SHP77 (cell line): ENCODE measurements at regions not wholly inside any gene's neighbourhood (a gene's known extent, or its start where the extent isn't known, plus 50 kb on each side); places are given as distances from the start of the nearest gene placed in this dataset.

Experiments
- DNase-seq, 2 experiments: peaks; one replicate each; lab custom pipeline; 2025; lab: John Stamatoyannopoulos, UW

DNA sequence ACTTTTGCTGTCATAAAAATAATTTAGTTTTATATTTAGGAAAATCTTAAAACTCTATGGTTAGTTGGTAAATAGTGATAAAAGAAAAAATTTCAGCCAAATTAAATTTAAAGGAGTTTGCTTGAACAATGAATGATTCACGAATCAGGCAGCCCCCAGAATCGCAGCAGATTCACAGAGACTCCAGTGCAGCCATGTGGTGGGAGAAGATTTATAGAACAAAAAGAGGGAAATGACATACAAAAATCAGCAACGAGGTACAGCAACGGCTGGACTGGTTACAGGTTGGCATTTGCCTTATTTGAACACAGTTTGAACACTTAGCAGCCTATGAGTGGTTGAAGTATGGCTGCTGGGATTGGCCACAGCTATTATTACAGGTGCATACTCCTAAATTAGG, 96.4 kb upstream of the MYCBP2 start:
- no peak for DNase-seq

DNA sequence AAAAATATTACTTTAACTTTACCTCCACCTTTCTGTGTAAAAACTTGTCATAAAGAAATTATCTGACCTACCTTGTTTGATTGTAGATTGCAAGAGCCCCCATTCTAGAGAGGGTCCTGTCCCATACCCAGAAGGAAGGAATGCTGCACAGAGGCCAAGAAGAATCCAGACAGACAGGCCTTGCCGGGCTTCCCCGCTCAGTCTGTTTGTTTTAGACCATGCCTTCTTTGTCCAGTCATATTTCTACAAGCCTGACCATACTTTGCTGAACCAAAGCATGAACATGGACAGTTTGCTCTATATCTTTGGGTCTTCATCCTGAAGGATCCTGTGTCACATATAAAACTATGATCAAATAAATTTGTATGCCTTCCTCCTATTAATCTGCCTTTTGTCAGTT, 95.8 kb upstream of the MYCBP2 start:
- no peak for DNase-seq

DNA sequence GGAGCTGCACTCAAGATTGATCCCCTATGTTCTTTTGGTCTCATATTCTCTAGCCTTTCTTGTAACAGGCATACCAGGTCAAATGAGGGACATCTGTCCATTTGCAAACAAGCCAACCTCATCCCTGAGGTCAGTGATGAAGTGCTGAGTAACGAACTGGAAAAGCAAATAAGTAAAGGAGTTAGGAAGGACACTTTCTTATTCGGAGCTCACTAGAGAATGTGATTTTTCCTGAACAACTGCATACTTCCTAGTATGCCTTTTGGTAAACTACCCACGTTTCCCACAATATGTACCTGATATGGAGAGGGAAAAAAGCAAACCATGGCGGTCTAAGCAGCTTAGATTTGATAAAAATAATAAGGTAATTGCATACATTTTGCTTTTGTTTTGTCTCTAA, 91.0 kb upstream of the MYCBP2 start:
- no peak for DNase-seq

DNA sequence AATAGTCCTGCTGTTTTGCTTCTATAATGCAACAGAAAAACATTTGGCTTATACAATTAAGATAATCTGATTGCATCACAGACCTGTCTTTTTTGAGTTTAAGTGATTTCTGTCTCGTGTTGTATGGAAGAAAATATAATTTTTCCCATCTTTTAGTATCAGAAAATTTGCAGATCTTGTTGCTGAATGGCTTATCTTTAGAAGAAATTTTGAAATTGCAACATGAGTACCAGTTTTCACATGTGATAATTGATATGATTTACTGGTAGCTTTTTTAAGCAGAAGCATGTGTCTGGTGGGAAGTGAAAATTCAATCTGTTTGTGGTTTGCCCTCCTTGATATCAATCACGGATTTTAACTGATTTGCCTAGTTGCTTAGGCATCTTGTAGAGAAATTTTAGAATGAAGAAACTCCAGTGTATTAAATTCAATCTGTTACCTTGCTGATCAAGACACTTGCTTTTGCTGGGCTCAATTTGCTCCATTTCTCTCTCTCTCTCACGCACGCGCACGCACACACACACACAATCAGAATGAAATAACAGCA, 89.8 kb upstream of the MYCBP2 start:
- no peak for DNase-seq

DNA sequence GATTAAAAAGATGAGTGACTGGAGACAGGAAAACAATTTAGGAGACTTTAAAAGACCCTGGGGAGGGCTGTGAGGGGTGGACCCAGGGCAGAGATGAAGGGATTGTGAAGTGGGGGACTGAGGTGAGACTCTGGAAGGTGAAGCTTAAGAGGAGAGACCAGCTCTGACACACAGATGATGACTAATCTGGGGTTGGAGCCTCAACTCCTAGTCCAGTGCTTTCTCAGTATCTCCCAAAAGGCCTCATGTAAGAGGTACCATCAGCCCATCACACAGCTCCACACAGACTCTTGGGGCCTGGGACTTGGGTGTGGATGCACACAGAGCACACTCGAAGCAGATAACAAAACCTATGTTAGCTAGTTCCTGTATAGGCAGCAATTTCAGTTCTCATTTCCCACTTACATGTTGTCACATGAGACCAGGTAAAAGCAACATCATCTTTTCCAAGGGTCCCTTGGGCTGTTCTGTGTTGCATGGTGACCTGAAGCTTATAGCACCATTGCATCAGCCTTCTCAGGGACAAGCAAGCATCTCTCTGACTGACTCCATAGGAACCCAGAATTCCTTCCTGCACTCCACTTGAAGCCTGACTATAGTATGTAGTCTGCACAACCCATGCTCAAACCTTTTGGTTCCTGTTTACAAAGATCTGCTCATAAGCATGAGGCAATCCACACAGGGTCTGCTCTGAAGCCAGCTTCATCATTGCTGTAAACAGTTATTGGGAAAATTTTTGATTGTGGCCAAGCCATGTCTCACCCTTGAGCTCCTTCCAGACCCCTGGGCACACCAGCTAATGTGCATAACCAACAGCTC, 88.6 kb upstream of the MYCBP2 start:
- DNase-seq: no peak

DNA sequence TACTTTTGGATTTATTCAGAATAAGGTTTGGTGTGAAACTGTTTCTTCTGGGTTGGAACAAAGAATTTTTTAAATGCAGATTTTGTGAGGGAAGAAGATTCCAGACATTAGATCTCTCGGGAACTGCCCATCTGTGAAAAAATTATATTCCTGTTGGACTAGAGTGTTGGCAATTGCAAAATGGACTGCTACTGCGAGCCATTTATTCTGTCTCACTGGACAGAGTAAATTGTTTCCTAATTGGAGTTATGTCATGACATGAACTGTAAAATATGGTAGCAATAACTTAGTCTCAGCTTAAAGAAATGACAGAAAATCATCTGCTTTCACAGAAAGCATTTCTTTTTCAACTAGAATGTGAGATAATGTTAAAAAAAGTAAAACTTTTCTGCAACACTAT, 86.0 kb upstream of the MYCBP2 start:
- no peak for DNase-seq

DNA sequence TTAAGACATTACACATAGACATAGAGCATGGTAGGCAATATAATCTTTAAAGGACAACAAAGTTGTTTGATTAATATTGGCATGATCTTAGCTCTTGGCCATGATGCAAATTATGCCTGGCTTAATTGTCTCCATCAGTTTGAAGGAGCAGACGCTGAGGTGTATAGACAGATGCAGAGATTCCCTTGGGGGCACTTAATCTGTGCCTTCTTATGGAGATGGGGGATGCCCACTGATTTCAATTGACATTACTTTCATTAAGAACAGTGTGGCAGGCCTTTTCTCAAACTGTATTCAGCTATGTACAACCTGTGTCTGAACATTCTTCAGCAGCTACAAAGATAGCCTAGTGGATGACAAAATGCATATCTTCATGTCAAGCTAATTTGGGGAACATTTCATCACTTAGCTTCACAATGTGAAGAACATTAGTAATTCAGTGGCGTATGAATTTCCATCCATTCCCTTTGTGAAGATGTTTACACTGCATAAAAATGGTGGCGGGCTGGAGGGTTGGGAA, 85.3 kb upstream of the MYCBP2 start:
- DNase-seq: no peak

DNA sequence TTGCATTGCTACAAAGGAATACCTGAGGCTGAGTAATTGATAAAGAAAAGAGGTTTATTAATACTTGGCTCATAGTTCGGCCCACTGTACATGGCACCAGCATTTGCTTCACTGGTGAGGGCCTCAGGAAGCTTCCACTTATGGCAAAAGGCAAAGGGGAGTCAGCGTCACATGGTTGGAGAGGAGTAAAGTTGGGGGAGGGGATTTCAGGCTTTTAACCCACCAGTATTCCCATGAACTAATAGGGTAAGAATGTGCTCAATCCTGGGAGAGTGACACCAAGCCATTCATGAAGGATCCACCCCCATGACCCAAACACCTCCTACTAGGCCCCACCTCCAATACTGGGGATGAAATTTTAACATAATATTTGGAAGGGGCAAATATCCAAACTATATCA, 82.5 kb upstream of the MYCBP2 start:
- DNase-seq: no peak

DNA sequence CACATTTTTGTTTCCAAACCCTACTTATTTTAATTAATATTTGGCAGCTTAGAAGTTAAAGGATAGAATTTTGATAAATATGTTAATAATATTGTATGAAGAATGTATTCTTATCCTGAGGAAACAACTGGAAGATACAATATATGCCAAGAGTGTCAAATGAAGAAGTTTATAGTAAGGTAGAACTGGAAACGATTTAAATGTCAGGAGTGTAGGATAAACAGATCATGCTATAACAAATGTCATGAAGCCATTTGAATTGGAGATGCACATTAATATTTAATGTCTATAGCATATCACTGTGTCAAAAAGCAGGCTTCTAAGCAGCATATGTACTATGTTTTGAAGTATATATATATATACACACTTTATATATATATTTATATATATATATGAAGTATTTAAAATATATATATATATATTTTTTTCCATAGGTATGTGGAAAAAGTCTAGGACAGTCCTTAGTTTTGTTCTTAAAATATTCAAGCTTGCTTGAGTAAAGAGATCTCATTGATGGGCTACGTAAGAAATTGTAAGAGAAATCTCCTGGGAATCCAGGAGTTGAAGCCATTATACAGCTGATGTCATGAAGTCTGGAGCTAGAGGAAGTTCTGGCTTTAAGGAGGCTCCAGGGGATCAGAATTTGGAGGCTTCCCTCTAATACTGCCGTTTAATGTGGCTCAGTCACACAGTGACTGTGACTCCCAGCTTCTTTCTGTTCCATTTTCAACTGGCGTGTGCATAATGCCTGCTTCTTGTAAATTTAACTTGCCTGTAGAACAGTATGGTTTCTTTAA, 79.9 kb upstream of the MYCBP2 start:
- DNase-seq: no peak

DNA sequence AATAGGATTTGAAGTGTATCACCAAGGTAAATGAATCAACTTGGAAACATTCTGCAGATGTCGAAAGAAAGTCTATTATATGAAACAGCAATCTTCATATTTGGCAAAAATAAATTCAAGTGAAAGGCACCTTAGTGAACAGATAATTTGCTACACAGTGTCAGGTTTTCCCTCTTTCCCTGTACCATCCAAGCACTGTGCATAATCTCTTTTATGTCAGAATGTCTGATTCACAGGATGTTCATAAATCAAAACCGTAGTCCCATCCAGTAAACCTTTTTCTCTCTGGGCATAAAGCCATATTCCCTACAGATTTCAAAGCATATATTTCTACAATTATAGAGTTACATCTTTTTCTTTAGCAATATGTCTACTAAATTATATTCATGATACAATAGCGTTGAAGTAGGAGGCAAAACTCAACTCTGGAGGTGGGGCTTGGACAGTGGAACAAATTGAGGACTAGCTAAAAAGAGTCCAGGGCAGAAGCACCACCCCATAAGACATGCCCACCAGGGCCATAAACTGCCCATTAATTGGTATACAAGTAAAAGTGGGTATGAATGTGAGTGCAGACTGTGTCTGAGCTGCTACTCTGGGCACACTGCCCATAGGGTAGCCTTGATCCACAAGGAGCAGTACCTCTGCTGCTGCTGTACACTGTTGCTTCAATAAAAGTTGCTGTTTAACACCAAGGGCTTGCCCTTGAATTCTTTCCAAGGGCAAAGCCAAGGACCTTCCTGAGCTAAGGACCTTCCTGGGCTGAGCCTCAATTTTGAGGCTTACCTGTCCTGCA, 72.1 kb upstream of the MYCBP2 start:
- DNase-seq: no peak

DNA sequence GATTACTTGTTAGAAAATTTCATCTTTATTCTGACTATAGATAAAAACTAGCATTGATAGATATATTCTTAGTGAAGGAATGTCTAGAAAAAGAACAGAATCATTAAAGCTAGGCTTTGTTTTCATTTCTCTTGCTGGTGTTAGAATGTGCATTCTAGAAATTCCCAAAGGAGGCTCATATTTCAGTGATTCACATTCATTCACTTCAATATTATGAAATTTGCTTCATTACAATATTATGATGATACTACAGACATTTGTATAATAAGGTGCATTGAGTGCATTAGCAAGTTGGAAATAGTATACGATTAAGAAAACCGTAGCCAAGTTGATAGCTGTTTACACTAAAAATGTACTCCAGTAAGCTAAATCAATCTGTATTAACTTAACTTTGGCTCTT, 70.7 kb upstream of the MYCBP2 start:
- DNase-seq: no peak

DNA sequence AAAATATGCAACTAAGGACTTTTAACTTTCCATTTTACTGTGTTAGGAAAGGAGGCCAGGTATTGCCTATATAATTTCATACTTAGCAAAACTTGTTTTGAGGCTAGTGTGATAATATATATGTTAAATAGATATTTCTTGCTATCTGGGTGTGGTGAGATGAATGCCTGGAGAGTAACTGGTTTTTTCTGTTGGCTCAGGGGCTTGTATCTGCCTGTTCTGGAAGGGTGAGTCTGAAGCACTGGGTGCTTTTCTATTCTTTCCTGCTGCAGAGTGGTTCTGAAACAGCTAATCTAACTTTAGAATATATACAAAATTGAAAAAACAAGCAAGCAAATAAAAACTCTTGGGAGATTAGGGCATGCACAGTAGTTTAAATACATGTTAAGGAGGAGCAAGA, 64.6 kb upstream of the MYCBP2 start:
- no peak for DNase-seq

DNA sequence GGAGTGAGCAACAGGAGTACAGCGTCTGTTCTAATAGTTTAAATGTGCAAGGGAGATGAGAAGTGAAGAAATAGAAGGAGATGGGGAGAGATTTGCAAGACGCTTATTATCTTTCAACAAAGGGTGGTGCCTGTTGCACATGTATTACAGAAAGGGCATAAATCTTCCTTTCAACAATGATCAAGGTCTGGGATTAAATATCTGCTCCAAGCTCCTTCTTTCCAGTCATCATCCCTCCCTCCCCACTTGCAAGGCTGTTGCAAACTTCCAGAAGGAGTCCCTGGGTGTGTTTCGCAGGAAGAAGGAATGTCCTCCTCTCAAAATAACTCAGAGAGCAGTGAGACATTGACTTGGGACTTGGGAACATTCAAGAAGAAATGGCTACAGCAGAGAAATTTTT, 63.5 kb upstream of the MYCBP2 start:
- no peak for DNase-seq

DNA sequence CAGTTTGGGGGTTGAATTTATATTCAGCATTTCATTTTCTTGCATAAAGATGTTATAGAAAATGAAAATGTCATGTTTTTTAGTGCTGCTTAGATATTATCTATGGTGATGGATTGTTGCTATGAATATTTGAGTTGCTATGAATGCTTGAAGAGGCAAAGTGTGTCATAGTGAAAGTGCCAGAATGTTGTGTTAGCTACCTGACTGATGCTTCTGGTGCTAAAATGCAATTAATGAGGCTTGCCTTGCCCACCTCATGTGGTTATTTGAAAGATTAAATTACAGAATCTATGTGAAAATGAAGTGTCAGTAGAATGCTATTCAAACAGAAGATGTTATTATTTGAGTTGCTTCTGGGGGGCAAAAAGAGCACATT, 62.7 kb upstream of the MYCBP2 start:
- no peak for DNase-seq

DNA sequence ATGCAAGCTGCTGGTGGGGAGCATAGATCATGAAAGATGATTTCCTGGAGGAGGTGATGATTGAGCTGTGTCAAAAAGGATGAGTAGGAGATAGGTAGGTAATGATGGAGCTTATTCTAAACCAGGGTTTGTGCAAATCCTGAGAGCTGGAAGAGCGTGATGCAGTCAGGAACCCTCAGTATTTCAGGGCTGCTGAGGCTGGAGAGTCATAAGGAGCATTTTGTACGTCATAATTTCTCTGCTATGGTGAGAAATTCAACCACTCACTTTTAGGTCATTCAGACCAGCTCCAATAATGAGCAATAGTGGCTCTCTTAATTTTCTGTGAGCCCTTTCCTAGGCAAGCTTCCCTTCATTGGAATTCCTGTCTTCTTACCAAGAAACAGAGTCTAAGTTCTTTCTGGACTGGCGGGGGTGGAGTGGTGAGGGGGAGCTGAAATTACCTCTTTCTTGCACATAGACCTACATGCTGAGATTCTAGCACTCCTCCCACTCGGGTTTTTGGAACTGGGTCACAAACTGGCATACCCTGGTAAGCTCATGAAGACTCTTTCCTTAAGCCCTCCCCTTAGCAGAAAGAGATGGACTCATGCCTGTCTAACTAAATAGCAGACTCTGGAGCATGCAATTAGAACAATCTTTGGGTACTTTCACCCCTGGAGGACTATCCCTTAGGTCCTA, 62.2 kb upstream of the MYCBP2 start:
- no peak for DNase-seq

DNA sequence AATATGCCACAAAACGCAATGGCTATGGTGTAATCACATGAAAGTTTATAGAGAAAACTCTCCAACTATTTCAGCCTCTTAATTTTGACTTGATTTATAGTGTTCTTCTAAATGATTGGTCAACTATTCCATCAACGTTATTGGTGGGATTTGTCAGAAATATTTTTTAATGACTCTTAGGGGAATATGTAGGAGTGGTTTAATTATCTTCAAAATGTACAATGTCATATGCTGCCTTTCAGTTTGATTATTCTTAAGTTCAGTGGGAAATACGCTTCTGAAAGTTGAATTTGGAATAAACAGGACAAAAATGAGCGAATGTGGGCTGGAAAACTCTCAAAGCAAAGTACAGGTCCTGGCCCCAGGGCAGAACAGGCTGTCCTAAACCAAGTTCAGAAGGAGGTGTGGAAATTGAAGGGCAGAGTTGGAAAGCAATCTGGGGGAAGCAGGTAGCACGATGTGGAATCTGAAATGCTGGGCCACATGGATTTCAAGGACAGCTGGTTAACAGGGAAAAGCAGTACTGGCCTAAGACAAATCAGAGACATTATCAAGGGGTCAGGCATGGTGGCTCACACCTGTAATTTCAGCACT, 60.8 kb upstream of the MYCBP2 start:
- no peak for DNase-seq

DNA sequence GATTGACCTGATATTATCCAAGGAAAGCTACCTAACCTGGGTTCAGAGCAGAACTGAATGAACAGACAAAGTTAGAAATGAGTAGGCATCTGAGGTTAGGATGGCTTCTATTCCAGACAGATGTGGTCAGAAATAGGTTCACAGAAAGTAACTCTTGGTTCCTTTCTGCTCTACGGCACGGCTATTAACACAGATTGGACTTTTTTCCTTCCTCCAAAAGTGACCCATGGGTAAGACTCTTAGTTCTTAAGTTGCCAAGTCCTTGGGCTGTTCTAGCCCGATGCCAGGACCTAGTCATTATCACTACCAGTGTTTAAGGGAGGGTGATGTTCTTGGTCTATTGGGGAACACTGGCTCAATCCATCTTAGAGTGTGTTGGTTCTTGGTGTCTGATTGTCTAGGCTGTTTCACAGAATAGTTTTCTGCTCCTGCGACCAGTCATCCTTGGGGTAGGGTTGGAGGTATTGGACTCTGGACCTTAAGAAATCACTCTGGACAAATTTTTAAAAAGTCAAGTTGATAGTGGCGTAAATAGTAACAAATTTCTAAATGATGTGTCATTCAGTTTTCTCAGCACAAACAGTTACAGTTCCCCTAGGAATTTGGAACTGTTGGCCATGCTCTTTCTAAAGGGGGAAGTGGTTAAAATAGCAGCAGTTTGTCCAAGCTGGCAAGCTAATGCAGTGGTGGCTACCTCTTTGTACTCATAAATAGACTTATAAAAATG, 60.1 kb upstream of the MYCBP2 start:
- no peak for DNase-seq

DNA sequence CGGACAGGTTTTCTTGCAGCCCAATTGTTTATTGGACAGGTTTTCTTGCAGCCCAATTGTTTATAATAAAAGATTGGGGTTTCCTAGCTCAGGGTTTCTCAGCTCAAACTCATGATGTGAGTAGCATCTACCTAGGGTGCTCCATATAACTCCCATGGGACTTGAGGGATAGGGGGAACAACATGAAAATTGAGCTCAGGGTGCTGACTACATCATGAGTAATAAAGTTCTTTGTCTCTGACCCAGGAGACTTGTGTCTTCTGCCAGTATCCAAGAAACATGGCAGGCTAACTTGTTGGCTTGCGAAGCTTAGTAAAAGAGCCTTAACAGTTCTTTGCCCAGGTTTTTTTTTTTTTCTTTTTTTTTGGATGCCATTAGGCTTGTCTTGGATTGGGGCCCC, 59.2 kb upstream of the MYCBP2 start:
- DNase-seq: no peak

DNA sequence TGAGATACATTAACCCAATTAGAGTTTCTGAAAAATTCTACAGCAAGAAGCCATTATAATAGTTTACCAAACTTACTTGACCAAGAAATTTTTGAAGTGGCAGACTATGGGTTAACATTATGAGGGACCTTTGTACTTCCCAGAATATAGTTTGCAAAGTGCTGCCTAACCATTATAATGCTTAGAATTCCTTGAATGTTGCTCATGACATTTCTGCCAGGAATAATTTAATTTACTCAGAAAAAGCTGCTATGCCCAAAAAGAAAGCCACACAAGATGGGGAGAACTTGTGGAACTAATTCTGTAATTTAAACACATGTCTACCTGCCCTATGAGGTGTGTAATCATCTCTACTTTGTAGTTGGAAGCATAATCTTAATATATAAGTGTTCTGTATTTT, 58.1 kb upstream of the MYCBP2 start:
- DNase-seq: no peak

DNA sequence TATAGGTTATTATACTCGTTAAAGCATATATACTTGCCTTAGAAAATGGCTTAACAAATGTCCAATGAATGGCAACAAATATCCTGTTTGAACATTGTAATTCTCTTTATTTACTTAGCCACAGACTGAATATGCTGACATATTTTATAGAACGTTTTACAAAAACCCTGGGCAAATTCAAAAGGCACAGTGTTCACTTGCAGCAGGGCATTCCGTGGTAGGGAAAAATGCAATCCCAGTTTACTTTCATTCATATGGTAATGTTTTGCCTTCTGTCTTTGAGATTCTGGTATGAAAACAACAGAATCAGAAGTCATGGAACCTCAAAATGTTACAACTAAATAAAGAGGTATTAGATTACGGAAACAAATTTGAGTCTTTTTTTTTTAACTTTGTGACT, 56.2 kb upstream of the MYCBP2 start:
- DNase-seq: no peak

DNA sequence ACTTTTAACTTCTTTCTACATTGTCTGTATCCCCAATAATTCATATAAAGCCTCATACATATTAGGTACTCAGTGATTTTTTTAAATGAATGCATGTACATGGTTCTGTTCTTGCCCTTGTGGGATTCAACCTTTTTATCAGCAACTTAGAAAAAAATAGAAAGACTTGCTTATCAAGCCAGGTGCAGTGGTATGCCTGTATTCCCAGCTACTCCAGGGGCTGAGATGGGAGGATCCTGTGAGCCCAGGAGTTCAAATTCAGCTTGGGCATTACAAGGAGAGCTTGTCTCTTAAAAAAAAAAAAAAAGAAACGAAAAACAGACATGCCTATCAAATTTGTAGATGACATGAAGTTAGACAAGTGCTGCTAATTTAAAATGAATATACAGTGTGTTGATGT, 54.2 kb upstream of the MYCBP2 start:
- no peak for DNase-seq
